Astrocyte of the hippocampus (primary cell): ENCODE measurements at regions not wholly inside any gene's neighbourhood (a gene's known extent, or its start where the extent isn't known, plus 50 kb on each side); places are given as distances from the start of the nearest gene placed in this dataset.

ENCODE experiments used
- DNase-seq: peaks from one replicate; pipeline ENCODE4 v3.0.0; 2011; ENCODE audit warnings: low read depth, low spot score

DNA sequence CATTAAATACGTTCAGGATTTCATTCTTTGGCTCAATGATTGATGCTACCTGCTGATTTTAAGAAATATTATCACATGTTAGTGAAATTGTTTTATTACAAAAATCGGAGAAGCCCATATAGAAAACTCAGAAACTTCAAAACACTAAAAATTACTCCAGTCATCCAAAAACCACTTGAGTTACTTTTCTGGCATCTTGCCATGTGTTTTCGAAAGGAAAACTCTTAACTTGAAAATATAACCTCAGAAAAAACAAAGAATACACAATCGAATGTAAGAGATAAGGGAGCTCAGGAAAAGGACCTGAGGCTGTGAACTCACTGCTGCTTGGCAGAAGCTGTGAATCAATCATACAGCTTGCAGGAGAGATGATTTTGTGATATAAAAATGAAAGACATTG is 151.3 kb upstream of the SLITRK3 start:
- no peak for DNase-seq

DNA sequence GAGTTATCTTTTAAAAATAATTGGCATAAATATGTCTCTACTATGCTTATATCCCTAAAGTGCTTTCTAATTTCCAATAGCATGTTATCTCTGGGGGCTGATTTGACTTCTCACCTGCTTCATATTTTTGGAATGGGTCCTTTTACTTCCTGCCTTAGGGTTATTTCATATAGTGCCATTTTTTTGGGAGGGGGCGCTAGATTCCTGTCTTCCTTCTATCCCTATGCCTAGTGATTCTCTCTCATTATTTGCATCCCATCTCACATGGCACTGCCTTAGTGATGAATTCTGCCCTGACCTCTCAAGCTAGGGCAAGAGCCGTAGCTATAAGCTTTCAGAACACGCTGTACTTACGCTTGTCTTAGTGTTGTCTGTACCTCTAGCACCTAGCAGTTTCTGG is 150.3 kb upstream of the SLITRK3 start:
- DNase-seq: no peak

DNA sequence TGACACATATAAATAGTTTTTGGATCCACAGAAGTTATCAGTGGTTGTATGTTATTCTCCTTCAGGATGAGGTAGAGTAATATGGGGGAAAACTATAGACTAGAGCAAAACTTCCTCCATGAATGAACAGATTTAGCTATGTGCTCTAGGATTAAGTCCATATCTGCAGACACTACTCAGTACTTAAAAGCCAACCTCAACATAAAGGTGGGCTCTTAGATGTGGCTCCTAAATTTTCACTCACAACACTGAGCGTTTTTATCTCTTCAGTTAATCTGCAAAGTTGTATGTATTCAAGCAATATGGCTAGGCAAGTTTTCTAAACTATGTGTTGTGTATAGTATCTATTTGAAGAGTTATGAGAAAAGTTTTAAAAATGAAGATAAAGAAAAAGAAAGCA is 147.0 kb upstream of the SLITRK3 start:
- no peak for DNase-seq

DNA sequence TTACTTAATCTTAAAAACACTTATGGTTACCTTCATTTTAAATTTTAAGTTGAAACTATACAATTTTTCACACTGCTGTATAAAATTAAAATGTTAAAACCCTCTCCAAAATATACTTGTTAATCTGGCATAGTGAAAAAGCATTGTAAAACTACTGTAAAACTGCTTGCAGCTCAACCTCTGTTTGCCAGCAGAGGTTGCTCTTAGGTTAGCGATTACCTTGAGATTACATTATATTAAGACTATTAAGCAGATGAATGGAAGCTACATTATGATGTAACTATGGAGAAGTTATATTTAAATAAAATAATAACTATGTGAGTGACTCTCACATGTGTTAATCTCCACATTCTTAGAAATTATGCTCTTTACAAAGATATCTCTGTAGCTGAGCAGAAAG is 143.6 kb upstream of the SLITRK3 start:
- DNase-seq: peak; percentile 11

DNA sequence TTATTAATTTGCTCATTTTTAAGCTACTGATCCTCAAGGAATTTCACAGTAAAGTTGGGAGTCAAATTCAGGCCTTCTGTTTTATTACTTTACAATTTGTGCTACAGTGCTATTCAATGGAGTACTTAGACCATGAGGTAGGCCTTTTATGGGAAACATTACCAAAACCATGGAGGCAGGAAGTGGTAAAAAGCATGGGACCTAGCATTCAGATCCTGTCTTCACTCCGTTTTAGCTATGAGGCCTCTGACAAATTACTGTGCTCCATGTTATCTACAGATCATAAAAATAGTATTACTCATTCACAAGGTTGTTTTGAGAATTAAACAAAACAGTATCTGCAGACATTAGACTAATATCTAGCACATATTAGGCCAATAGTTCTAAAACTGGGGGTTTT is 140.6 kb upstream of the SLITRK3 start:
- DNase-seq: no peak
